ENCODE measurements at regions not wholly inside any gene's neighbourhood (a gene's known extent, or its start where the extent isn't known, plus 50 kb on each side); places are given as distances from the start of the nearest gene placed in this dataset.

GRCh38 chr1:216827251-216827650 lies 104.0 kb upstream of the ESRRG start:
- no peaks in the 10 kb centered on the region for H3K4me1 Mint-ChIP-seq (ENCODE audit: low read depth, unreplicated experiment)
- no peaks in the 10 kb centered on the region for H3K27me3 Mint-ChIP-seq (ENCODE audit: unreplicated experiment)
- H3K4me3 Mint-ChIP-seq (ENCODE audit: unreplicated experiment), result no peak overlapping the region
- H3K36me3 Mint-ChIP-seq (ENCODE audit: unreplicated experiment), result no peaks in the 10 kb centered on the region
- no peak overlapping the region for H3K27ac Mint-ChIP-seq (ENCODE audit: unreplicated experiment)
- DNase-seq, result no peak
- H3K9me3 Mint-ChIP-seq (ENCODE audit: unreplicated experiment), result peaks cover 3% of the 10 kb centered on the region
- TF ChIP-seq, protein P1, sequence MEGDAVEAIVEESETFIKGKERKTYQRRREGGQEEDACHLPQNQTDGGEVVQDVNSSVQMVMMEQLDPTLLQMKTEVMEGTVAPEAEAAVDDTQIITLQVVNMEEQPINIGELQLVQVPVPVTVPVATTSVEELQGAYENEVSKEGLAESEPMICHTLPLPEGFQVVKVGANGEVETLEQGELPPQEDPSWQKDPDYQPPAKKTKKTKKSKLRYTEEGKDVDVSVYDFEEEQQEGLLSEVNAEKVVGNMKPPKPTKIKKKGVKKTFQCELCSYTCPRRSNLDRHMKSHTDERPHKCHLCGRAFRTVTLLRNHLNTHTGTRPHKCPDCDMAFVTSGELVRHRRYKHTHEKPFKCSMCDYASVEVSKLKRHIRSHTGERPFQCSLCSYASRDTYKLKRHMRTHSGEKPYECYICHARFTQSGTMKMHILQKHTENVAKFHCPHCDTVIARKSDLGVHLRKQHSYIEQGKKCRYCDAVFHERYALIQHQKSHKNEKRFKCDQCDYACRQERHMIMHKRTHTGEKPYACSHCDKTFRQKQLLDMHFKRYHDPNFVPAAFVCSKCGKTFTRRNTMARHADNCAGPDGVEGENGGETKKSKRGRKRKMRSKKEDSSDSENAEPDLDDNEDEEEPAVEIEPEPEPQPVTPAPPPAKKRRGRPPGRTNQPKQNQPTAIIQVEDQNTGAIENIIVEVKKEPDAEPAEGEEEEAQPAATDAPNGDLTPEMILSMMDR (IDR thresholded peaks at IDR 0.05; ENCODE audit: partially characterized antibody, unreplicated experiment), result no peak

DNA sequence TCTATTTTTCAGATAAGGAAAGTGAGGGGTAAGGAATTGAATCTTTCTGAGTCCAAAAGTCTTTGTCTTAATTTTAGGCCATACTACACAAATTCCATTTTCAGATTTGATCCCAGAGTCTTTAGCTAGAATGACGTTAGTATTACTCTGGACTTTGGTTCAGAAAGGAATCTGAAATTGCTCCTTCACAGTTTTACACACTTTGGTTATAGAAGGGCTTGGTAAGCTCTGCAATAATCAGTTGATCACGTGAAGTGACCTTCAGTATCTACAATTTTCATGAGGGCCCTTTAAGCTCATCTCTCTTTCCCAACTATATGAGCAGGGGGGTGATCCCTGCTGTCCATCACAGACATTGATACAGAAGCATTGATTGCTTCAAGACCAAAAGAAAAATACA lies 103.4 kb upstream of the ESRRG start:
- Mint-ChIP-seq H3K9me3 (ENCODE audit: unreplicated experiment) (peaks cover 3% of the 10 kb centered on the region), H3K4me3 (ENCODE audit: unreplicated experiment) (no peak overlapping the region), H3K36me3 (ENCODE audit: unreplicated experiment) (no peaks in the 10 kb centered on the region), H3K4me1 (ENCODE audit: low read depth, unreplicated experiment) (no peaks in the 10 kb centered on the region), H3K27me3 (ENCODE audit: unreplicated experiment) (no peaks in the 10 kb centered on the region), H3K27ac (ENCODE audit: unreplicated experiment) (no peak overlapping the region)
- DNase-seq, result no peak
- TF ChIP-seq, protein P1 (IDR thresholded peaks at IDR 0.05; ENCODE audit: partially characterized antibody, unreplicated experiment), result no peak

GRCh38 chr1:216826214-216826613 lies 103.0 kb upstream of the ESRRG start:
- Mint-ChIP-seq H3K27ac (ENCODE audit: unreplicated experiment) (no peak overlapping the region), H3K36me3 (ENCODE audit: unreplicated experiment) (no peaks in the 10 kb centered on the region), H3K9me3 (ENCODE audit: unreplicated experiment) (peaks cover 3% of the 10 kb centered on the region), H3K4me1 (ENCODE audit: low read depth, unreplicated experiment) (no peaks in the 10 kb centered on the region), H3K27me3 (ENCODE audit: unreplicated experiment) (no peaks in the 10 kb centered on the region), H3K4me3 (ENCODE audit: unreplicated experiment) (no peak overlapping the region)
- no peak for DNase-seq
- TF ChIP-seq, protein P1 (IDR thresholded peaks at IDR 0.05; ENCODE audit: partially characterized antibody, unreplicated experiment), result no peak

- no peaks in the 10 kb centered on the region for H3K27me3 Mint-ChIP-seq (ENCODE audit: unreplicated experiment)
- no peaks in the 10 kb centered on the region for H3K36me3 Mint-ChIP-seq (ENCODE audit: unreplicated experiment)
- TF ChIP-seq, protein P1 (IDR thresholded peaks at IDR 0.05; ENCODE audit: partially characterized antibody, unreplicated experiment), result no peak
- no peaks in the 10 kb centered on the region for H3K4me1 Mint-ChIP-seq (ENCODE audit: low read depth, unreplicated experiment)
- H3K27ac Mint-ChIP-seq (ENCODE audit: unreplicated experiment), result no peak overlapping the region
- peaks cover 3% of the 10 kb centered on the region for H3K9me3 Mint-ChIP-seq (ENCODE audit: unreplicated experiment)
- DNase-seq, result no peak
- no peak overlapping the region for H3K4me3 Mint-ChIP-seq (ENCODE audit: unreplicated experiment)
Observed at GRCh38 chr1:216825557-216825956, 102.3 kb upstream of the ESRRG start.

DNA sequence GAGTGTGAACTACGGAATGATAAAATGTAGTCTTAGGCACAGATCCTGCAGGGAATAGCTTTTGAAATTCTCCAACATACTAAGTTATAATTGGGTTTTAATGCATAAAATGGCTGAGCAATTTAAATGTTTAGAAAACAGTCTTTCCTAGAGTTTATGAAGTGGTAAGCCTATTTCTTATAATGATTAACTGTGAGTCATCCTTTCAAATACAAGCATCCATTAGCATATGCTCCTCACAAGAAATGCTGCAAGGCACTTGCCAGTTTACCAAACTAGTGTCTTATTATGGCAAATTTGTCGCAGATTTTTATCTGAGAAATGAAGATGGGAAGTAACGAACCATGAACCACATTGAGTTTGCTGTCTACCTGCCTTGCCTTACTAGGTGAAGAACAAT lies 101.3 kb upstream of the ESRRG start:
- no peak overlapping the region for H3K27ac Mint-ChIP-seq (ENCODE audit: unreplicated experiment)
- no peaks in the 10 kb centered on the region for H3K27me3 Mint-ChIP-seq (ENCODE audit: unreplicated experiment)
- DNase-seq, result no peak
- no peaks in the 10 kb centered on the region for H3K4me1 Mint-ChIP-seq (ENCODE audit: low read depth, unreplicated experiment)
- H3K9me3 Mint-ChIP-seq (ENCODE audit: unreplicated experiment), result peaks cover 3% of the 10 kb centered on the region
- no peaks in the 10 kb centered on the region for H3K36me3 Mint-ChIP-seq (ENCODE audit: unreplicated experiment)
- no peak overlapping the region for H3K4me3 Mint-ChIP-seq (ENCODE audit: unreplicated experiment)
- TF ChIP-seq, protein P1 (IDR thresholded peaks at IDR 0.05; ENCODE audit: partially characterized antibody, unreplicated experiment), result no peak

Measured in glutamatergic neuron (in vitro differentiated cells).